ENCODE measurements at regions not wholly inside any gene's neighbourhood (a gene's known extent, or its start where the extent isn't known, plus 50 kb on each side); places are given as distances from the start of the nearest gene placed in this dataset.

DNA sequence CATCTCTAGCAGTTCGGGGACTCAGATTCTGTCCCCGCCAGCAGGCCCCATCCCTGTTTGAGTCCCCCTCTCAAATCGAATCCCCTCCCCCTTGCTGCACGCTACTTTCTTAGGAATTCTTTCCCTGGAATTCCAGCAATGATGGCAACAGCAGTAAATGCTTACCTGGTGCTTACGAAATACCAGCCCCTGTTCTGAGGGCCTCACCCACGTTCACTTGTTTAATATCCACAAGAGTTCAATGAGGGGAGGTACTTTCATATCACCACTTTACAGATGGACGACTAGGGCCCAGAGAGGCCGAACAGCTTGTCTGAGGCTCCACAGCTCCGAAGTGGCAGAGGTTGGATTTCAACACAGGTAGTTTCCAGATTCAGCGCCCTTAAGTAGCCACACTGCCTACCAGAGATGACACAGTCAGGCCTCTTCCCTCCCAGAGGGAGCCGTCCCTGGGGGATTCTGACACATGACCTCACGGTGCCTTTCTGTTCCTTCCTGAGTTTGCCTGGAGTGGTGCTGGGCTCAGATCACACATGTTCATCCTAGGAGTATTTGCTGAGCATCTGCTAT lies 120.7 kb upstream of the GSE1 start:
- intact Hi-C loops (cut with micrococcal nuclease) (no loop called here), dilution Hi-C loops (cut with HindIII; ENCODE audit: low sequenced_read_pairs, unreplicated experiment) (no loop called here), in situ Hi-C loops (cut with MboI; ENCODE audit: low sequenced_read_pairs) (no loop called here)
- Histone ChIP-seq H2AK9ac (replicated peaks; ENCODE audit: low read depth, low read length, poor library complexity) (no peak overlapping the region), H2AK5ac (ENCODE audit: low read depth, low read length) (no peak overlapping the region), H2AFZ (replicated peaks; ENCODE audit: low read length, poor library complexity) (no peak overlapping the region), H4K20me1 (ENCODE audit: insufficient read depth, low read length) (peaks cover 38% of the 10 kb centered on the region), H2BK5ac (ENCODE audit: low read depth, low read length, poor library complexity, severe bottlenecking) (no peak overlapping the region), H3K79me1 (ENCODE audit: low read depth in 1 of 2, low read length in 2 of 2) (peaks cover 0 to 25% of the 10 kb centered on the region in 2 experiments; a peak in 3 of 4 replicates), H3K27me3 (ENCODE audit: control insufficient read depth, insufficient read depth, low read length) (no peaks in the 10 kb centered on the region), H4K91ac (ENCODE audit: insufficient read depth, low read depth, low read length) (no peak overlapping the region), H3K4me2 (ENCODE audit: low read depth, low read length) (no peak overlapping the region), H2BK120ac (ENCODE audit: low read depth, low read length) (no peak overlapping the region), H3K18ac (ENCODE audit: low read depth, low read length) (no peak overlapping the region), H2BK15ac (ENCODE audit: low read depth, low read length) (no peak overlapping the region), H3K56ac (ENCODE audit: extremely low read depth, insufficient read depth, low read length) (no peak overlapping the region), H2BK20ac (ENCODE audit: low read depth, low read length) (no peak overlapping the region), H3K36me3 (ENCODE audit: control insufficient read depth, insufficient read depth, low read length) (no peaks in the 10 kb centered on the region), H3K23ac (ENCODE audit: low read depth, low read length) (no peak overlapping the region), H3K4ac (ENCODE audit: low read depth, low read length) (no peak overlapping the region), H3K4me3 (ENCODE audit: insufficient read depth, low read depth, low read length) (no peak overlapping the region), H3K27ac (ENCODE audit: insufficient read depth, low read length) (no peak overlapping the region), H3K14ac (replicated peaks; ENCODE audit: low read depth, low read length) (no peak overlapping the region), H3K4me1 (ENCODE audit: control insufficient read depth, insufficient read depth, low read length) (peaks cover 10% of the 10 kb centered on the region; the same call in 1 of the 2 replicates), H3K9ac (ENCODE audit: low read depth, low read length) (no peak overlapping the region), H3K9me1 (ENCODE audit: insufficient read depth, low read length) (0 out of 2 replicates have a peak, but pooled peaks cover 6% of the 10 kb centered on the region), H3K9me3 (ENCODE audit: control insufficient read depth, insufficient read depth, low read length) (no peaks in the 10 kb centered on the region), H4K8ac (ENCODE audit: low read depth in 2 of 2, low read length in 2 of 2) (no peak overlapping the region), H4K5ac (ENCODE audit: low read depth, low read length) (no peak overlapping the region)
- no TSS peak for BruUV-seq (replicated peaks)
- DNase-seq (no peak), ATAC-seq (ENCODE audit: low read depth) (no peak)
- no peak for TF ChIP-seq MAZ (IDR thresholded peaks at IDR 0.05; ENCODE audit: borderline replicate concordance, low read depth, low read length)
- TF ChIP-seq NFE2L2 (IDR thresholded peaks at IDR 0.05; ENCODE audit: low read depth, low read length), result no peak
- TF ChIP-seq BHLHE40 (IDR thresholded peaks at IDR 0.05; ENCODE audit: low read depth, low read length), result no peak
- TF ChIP-seq RCOR1 (IDR thresholded peaks at IDR 0.05; ENCODE audit: insufficient replicate concordance, low read length), result no peak
- no peak for TF ChIP-seq CEBPB (IDR thresholded peaks at IDR 0.05; ENCODE audit: low read depth, low read length)
- TF ChIP-seq MAFK (IDR thresholded peaks at IDR 0.05; ENCODE audit: low read depth, low read length), result no peak
- no peak for TF ChIP-seq POLR2A (IDR thresholded peaks at IDR 0.05; ENCODE audit: low read depth, low read length)
- TF ChIP-seq FOS (IDR thresholded peaks at IDR 0.05; ENCODE audit: low read depth, low read length), result no peak
- TF ChIP-seq RAD21 (IDR thresholded peaks at IDR 0.05; ENCODE audit: low read length), result no peak
- TF ChIP-seq, protein P1, sequence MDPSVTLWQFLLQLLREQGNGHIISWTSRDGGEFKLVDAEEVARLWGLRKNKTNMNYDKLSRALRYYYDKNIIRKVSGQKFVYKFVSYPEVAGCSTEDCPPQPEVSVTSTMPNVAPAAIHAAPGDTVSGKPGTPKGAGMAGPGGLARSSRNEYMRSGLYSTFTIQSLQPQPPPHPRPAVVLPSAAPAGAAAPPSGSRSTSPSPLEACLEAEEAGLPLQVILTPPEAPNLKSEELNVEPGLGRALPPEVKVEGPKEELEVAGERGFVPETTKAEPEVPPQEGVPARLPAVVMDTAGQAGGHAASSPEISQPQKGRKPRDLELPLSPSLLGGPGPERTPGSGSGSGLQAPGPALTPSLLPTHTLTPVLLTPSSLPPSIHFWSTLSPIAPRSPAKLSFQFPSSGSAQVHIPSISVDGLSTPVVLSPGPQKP (IDR thresholded peaks at IDR 0.05; ENCODE audit: borderline replicate concordance, low read depth, low read length), result no peak
- no peak for TF ChIP-seq RFX5 (IDR thresholded peaks at IDR 0.05; ENCODE audit: low read depth, low read length)
- TF ChIP-seq CHD1 (IDR thresholded peaks at IDR 0.05; ENCODE audit: low read depth, low read length), result no peak
- TF ChIP-seq MXI1 (IDR thresholded peaks at IDR 0.05; ENCODE audit: borderline replicate concordance, low read depth, low read length), result no peak
- TF ChIP-seq SMC3 (IDR thresholded peaks at IDR 0.05; ENCODE audit: low read depth, low read length), result no peak
- TF ChIP-seq, protein P2, sequence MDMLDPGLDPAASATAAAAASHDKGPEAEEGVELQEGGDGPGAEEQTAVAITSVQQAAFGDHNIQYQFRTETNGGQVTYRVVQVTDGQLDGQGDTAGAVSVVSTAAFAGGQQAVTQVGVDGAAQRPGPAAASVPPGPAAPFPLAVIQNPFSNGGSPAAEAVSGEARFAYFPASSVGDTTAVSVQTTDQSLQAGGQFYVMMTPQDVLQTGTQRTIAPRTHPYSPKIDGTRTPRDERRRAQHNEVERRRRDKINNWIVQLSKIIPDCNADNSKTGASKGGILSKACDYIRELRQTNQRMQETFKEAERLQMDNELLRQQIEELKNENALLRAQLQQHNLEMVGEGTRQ (IDR thresholded peaks at IDR 0.05; ENCODE audit: low read depth, low read length), result no peak
- TF ChIP-seq, protein P3, sequence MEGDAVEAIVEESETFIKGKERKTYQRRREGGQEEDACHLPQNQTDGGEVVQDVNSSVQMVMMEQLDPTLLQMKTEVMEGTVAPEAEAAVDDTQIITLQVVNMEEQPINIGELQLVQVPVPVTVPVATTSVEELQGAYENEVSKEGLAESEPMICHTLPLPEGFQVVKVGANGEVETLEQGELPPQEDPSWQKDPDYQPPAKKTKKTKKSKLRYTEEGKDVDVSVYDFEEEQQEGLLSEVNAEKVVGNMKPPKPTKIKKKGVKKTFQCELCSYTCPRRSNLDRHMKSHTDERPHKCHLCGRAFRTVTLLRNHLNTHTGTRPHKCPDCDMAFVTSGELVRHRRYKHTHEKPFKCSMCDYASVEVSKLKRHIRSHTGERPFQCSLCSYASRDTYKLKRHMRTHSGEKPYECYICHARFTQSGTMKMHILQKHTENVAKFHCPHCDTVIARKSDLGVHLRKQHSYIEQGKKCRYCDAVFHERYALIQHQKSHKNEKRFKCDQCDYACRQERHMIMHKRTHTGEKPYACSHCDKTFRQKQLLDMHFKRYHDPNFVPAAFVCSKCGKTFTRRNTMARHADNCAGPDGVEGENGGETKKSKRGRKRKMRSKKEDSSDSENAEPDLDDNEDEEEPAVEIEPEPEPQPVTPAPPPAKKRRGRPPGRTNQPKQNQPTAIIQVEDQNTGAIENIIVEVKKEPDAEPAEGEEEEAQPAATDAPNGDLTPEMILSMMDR (conservative IDR thresholded peaks at IDR 0.05; ENCODE audit: low read depth, low read length), result no peak
- POLR2A ChIA-PET (ENCODE audit: unreplicated experiment), result no interaction called here
- CTCF ChIA-PET, result no interaction called here
- 95% methylated on average over 4 of the region's 12 CpGs; no CpG with 5 or more reads in 1 of the 2 experiments for WGBS, 2 experiments (ENCODE audit: extremely low coverage in 2 of 2, insufficient read length in 1 of 2)

Data from IMR-90 (cell line).